GM23248 (cell line): ENCODE measurements at regions not wholly inside any gene's neighbourhood (a gene's known extent, or its start where the extent isn't known, plus 50 kb on each side); places are given as distances from the start of the nearest gene placed in this dataset.

ENCODE experiments used
- EZH2 ChIP-seq: fragments of 200-600 bp; sonication (generic); IDR thresholded peaks from 2 replicates; pipeline ENCODE4 v1.6.1; 2018; ENCODE audit warnings: antibody characterized with exemption, mild to moderate bottlenecking; ENCODE audit not compliant: insufficient read depth, poor library complexity, severe bottlenecking
- EZH2phosphoT487 ChIP-seq: fragments of 200-600 bp; sonication (generic); IDR thresholded peaks from 2 replicates; pipeline ENCODE4 v1.6.1; 2018; ENCODE audit warnings: antibody characterized with exemption, moderate library complexity, mild to moderate bottlenecking, low read depth; ENCODE audit not compliant: insufficient read depth

DNA sequence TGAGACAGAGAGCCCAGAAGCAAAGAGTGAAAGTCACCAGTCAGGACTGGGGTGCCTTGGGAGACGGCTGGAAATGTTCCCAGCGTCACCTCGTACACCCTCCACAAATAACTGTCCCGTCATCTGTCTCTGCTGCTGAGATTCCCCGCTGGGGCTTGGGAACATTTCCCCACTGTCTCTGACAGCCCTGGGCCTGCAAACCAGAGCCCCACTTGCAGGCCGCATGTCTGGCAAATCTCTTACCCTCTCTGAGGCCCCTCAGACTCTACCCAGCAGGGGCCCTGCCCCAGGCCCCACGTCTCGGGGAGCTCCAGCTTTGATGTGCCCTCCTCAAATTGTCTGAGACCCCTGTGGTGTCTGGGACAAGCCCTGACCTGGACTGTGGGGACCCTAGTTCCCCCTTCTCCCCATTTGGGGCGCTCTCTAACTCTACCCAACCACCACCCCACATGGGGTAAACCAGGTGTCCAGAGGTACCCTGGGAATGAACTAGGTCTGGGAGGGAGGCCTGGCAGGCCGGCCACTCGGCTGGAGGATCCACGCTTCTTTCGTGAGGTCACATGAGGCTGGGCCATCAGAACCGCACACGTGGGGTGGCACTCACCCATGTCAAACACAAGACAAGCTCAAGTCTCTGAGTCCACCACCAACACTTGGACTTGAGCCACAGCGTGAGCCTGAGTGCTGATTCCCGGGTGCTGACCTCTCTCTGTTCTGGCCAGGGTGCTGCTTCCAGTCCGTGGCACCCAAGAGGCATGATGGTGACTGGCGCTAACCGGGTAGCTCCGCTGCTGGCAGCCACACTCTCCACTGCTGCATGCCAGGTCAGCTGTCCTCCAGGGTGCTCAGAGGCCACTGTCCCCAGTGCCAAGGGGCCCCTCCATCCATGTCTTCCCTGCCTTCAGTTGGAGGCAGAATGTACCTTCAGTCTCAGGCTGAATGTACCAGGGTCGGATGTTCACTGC is 59.8 kb downstream of the DIO3 start:
- TF ChIP-seq EZH2, result no peak
- TF ChIP-seq EZH2phosphoT487, result no peak
